ENCODE measurements at regions not wholly inside any gene's neighbourhood (a gene's known extent, or its start where the extent isn't known, plus 50 kb on each side); places are given as distances from the start of the nearest gene placed in this dataset.
A peak's percentile ranks its signal among the peaks of the same experiment; 100 is the strongest.

DNA sequence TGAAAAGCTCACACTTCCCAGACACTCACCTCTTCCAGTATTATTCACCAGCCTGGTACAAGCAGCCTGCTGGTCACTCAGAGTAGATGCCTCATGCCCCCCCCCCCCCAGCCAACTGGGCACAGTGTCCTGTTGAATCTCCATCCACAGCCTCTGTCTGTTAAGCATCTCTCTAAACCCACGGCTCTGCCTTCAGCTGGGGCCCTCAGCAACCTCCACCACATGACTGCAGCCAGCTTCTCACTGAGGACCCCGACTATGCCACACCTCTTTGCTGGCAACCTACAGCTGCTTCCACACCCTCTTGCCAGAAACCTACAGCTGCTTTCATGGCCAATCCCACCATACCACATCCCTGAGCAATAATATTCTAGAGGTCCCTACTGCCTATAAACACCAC is 113.1 kb downstream of the RHOU start:
- DNase-seq (ENCODE audit: low spot score): no peak

DNA sequence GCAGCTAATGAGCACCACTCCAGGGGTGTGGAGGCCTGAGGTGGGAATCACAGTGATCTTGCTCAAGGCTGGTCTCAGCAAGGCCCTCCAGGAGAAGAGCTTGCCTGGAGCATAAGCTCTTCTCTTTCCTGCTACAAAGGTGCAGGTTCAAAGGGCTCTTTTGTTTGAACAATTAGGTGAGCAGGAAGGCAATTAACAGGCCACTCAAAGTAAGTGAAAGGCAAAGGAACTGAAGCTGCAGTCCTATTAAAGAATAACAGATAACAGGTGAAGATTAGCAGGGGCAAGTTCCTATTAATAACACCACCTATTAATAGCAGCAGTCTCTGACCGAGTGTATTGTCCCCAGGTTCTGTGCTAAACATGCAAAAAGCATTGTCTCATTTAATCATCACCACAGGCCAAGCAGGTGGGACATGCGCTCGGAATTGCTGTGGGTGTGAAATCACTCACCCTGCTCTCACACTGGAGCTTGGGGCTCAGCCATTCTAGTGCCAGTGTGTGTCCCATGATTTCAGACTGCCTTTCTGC is 113.8 kb downstream of the RHOU start:
- no peak for DNase-seq (ENCODE audit: low spot score)

DNA sequence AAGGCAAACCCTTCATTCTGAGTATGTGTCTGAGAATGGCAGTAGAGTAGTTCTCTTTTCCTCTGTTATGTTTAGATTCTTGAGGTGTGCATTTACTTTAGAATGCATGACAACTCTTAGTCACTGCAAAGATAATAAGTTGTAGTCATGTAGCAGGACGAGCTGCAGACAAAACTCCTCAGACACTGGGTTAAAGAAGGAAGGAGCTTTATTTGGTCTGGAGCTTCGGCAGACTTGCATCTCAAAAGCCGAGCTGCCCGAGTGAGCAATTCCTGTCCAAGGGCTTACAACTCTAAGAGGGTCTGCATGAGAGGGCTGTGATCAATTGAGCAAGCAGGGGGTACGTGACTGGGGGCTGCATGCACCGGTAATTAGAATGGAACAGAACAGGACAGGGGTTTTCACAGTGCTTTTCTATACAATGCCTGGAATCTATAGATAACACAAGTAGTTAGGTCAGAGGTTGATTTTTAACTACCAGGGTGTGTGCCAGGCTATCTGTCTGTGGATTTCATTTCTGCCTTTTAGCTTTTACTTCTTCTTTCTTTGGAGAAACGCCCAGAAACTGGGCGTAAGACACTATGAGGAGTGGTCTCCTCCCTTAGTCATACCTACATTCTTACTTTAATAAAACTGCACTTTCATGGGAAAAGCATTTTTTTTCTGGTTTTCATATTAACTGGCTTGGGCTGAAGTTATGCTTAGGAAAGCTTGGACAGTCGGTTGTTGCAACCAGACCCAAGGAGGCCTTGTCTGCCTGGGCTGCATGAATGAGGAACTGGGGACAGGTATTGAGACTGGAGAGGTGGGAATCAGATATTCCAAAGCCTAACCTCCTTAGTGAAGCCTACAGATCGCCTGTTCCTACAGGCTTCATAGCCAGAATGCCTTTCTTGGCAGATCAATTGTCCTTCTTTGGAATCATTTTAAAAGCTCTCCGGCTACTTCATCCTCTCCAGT is 115.1 kb downstream of the RHOU start:
- DNase-seq (ENCODE audit: low spot score): no peak

GRCh38 chr1:228851193-228851592 is 115.9 kb downstream of the RHOU start:
- no peak for DNase-seq (ENCODE audit: low spot score)

DNA sequence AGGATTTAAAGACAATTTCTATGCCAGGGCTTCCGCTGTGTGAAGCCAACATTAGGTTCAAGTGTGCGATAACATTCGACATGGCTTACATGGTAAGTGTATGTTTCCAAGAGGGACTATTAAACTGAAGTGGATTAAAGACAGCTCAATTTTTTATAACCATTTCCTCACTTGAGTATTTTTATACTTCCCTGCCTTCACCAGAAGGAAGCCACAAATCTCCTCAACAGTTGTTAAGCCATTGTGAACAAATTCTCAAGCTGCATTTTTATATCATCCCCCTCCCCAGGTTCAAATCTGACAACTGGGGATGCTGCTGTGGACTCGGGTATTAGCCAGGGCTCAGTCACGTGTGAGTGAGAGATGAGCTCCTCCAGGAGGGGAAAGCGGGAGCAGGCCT is 116.3 kb downstream of the RHOU start:
- DNase-seq (ENCODE audit: low spot score): no peak

DNA sequence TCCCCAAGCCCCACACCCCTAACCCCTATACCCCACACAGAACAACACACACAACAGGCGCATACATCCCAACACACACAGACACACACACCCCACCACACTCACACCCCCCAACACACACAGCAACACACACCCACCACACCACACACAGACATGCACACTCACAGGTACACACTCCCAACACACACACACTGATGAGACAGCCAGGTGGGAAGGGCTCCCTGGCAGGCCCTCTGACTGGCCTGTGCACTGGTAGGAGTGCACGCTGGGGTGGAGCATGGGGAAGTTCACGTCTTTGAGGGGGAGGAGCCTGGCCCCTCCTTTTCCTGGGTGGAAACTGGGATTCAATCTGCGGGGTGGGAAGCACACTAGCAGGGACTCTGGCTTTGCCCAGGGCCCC is 116.7 kb downstream of the RHOU start:
- DNase-seq (ENCODE audit: low spot score): no peak

GRCh38 chr1:228852511-228853088 is 117.3 kb downstream of the RHOU start:
- no peak for DNase-seq (ENCODE audit: low spot score)

- no peak for DNase-seq (ENCODE audit: low spot score)
Observed at GRCh38 chr1:228853191-228853590, 117.9 kb downstream of the RHOU start.

DNA sequence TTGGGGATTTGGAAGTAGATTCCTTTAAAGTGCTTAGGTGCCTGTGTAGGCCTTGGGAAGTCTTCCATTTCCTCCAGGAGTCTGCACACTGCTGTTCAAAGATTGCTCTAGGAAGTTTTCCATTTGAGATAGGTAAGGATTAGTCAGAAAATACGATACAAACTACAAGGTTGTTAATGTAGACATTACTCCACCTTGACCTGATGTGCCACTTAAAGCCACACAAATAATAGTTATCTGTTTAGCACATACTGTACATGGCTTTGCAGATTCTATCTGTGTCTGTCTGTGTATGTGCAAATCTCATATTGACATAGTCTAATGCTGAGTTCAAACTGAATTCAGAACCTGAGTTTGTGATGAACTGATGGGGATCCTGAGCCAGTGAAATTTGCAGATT is 118.4 kb downstream of the RHOU start:
- DNase-seq (ENCODE audit: low spot score): no peak

DNA sequence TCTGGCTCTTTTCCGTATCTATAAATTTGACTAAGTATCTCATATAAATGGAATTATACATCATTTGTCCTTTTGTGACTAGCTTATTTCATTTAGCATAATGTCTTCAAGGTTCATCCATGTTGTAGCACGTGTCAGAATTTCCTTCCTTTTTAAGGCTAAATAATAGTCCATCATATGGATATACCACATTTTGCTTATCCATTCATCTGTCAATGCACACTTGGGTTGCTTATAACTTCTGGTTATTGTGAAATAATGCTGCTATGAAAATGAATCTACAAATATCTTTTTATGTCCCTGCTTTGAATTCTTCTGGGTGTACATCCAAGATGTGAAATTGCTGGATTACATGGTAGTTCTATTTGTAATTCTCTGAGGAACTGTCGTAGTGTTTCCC is 119.6 kb downstream of the RHOU start:
- DNase-seq (ENCODE audit: low spot score): no peak

GRCh38 chr1:228857611-228858010 is 122.3 kb downstream of the RHOU start:
- no peak for DNase-seq (ENCODE audit: low spot score)

DNA sequence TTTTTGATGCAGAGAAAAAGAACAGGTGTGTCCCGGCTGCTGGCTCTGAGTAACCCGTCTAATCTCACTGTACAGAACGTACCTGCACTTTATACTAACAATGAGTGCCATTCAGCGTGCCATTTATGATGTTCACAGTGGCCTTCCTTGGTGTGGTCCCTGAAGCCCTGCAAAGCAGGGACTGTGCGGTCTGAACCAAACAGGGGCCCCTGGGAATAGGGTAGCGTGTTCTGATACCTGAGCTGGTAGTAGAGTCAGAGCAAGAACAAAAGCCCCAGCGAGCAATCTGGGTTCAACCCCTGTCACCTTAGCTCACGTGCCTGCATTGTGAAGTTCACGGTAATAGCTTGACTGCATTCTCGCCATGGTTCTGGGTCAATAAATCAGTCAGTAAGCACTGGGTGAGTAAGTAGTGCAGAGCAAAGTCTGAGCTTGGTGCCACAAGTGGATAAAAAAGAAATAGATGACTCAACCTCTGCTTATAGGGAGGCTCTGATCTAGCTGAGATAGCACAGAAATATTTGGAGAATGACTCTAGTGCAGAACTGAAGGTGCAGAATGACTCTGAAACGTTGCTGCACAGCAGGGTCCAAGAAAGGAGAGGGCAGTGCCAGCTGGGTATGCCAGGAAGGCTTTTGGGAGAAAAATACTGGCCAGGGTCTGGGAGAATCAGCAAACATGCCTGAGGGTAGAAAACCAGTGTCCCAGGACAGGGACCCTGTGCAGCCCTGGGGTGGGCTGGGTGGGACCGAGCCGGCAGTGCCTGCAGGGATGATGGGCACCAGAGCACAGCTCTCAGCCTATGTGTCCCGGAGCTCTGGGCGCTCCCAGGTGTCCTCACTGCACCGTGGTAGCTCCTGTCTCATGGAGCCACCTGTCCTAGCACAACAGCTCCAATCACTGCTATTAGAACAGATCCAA is 125.9 kb downstream of the RHOU start:
- DNase-seq (ENCODE audit: low spot score): no peak

DNA sequence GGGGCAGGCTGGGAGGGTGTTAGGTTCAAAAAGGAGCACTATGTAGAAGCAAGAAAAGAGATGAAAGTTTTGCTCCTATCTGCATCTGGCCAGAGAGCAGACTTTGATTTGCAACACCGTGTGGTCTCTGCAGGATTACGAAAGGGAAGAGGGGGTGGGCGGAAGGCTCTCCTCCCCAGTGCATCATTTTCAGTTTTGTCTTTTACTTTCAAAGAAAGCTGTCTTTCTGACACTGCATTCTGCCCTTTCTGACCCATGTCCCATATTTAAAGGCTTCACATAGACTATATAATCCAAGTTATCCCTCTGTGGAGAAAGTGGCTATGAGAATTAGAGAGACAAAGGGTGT is 126.5 kb downstream of the RHOU start:
- DNase-seq (ENCODE audit: low spot score): no peak

- DNase-seq (ENCODE audit: low spot score): no peak
Observed at GRCh38 chr1:228862542-228863505, 127.5 kb downstream of the RHOU start.

DNA sequence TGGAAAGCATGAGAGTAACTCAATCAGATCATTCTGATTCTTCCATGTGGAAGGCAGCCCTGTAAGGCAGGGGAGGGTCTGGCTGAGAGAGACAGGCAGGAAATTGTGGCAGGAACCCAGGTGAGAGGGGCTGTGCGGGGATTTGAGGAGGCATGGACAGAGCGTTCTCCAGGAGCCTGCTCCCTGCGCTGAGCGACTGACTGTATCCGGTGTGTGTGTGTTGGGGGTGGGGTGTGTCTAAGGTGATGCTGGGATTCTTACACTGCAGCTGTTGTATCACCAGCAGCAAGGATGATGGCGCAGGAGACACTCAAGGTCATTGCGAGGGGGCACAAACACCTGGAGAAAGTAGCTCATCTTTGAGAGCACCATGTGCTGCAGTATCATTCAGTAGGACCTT is 128.5 kb downstream of the RHOU start:
- DNase-seq (ENCODE audit: low spot score): peak; percentile 62

DNA sequence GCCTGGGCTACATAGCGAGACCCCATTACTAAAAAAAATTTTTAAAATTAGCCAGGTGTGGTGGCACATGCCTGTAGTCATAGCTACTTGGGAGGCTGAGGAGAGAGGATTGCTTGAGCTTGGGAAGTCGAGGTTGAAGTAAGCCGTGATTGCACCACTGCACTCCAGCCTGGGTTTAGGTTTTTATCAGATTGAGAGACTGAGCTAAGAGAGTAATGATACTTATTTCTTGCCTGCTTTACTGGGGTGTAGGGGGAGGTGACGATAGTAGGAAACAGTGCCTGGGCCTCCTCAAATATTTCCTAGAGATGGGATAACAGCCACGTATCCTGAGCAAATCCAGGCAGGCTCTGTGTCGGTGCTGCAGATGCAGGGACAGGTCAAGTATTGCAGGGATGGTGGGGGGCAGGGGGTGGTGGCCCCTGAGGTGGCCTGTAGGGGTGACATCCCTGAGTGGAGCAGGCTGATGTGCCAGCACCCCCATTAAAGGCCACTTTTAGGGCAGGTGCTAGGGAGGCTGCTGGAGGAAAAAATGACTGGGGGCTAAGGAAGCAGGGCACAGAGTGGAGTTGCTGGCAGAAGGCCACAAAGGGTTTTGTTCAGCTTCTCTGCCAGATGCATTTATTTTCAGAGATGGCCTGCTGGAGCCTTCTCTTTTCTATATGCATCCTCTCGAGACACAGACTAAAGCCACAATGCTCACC is 130.5 kb downstream of the RHOU start:
- no peak for DNase-seq (ENCODE audit: low spot score)

DNA sequence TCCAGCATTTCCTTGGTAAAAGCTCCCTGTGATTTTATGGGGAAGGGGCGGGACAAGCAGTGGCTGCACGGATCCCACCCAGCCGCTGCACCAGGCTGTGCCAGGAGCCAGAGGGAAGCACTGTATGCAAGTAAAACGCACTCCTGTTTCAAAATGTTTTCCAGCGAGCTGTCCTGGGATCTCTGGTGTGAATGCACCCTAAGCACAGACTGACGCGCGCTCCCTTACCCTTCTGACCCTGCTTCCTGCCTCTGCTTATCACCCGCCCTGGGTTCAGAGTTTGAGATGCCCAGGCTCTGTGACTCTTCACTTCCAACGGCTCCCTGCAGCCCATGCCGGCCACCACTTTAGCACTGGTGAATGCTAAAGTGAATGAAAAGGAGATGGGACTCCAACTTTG is 131.2 kb downstream of the RHOU start:
- no peak for DNase-seq (ENCODE audit: low spot score)

DNA sequence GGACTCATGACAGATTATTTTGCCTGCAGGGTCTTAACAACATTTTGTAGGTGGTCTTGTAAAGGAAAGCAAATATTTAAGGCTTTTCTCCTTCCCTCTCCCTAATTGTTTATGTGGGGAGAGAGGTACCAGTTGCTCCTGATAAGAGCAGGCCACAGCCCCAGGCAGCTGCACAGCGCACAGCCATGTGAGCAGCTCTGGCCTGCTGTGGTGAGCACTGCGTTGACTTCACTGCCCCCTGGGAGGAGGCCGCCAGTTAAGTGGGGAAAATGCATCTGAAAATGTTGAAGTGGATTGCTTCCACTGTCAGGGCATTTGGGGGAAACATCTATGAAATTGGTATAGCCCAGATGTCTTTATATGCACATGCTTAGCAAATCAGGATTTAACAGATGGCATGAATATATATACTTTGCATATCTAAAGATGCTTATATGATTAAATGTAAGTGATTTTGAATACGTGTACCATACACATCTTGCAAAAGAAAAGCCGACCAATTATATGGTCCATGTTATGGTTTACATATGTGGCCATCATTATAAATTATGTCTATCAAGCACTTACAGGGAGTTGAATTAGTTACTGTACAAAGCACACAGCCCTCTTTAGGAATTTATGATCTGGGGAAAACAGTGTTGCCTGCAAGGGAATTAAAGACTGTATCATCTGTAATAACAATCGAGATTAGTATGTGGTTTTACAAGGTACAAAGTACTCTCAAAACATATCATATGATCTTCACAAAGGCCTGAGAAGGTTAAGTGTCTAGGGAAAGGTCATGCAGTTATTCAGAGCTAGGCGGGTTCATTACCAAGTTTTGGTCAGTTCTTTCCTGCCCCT is 132.1 kb downstream of the RHOU start:
- peak; percentile 77 for DNase-seq (ENCODE audit: low spot score)
